ENCODE measurements at regions not wholly inside any gene's neighbourhood (a gene's known extent, or its start where the extent isn't known, plus 50 kb on each side); places are given as distances from the start of the nearest gene placed in this dataset.

DNA sequence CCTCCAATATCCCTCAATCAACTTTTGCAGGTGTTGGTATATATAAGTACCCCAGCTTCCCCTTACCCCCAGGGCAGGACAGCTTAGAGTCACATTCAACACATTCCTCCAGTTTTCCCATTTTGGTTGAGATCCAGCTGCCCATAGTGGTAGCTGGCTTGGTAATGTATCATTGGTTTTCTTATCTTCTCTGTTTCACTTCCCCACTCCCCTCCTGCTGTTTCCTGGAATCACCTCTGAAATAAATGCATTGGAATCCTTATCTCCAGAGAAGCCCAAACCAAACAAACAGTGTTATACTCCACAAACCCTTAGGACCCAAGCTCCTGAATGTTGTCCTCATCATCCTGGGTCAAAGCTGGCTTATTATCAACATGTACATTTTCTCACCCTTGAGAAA, 184.8 kb downstream of the TMEM38B start:
- no peak for TF ChIP-seq EP300 (conservative IDR thresholded peaks at IDR 0.05; ENCODE audit: poor library complexity, severe bottlenecking)
- TF ChIP-seq, protein P1, sequence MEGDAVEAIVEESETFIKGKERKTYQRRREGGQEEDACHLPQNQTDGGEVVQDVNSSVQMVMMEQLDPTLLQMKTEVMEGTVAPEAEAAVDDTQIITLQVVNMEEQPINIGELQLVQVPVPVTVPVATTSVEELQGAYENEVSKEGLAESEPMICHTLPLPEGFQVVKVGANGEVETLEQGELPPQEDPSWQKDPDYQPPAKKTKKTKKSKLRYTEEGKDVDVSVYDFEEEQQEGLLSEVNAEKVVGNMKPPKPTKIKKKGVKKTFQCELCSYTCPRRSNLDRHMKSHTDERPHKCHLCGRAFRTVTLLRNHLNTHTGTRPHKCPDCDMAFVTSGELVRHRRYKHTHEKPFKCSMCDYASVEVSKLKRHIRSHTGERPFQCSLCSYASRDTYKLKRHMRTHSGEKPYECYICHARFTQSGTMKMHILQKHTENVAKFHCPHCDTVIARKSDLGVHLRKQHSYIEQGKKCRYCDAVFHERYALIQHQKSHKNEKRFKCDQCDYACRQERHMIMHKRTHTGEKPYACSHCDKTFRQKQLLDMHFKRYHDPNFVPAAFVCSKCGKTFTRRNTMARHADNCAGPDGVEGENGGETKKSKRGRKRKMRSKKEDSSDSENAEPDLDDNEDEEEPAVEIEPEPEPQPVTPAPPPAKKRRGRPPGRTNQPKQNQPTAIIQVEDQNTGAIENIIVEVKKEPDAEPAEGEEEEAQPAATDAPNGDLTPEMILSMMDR (IDR thresholded peaks at IDR 0.05; ENCODE audit: poor library complexity, severe bottlenecking): no peak

All from neural cell (in vitro differentiated cells).